ENCODE measurements at regions not wholly inside any gene's neighbourhood (a gene's known extent, or its start where the extent isn't known, plus 50 kb on each side); places are given as distances from the start of the nearest gene placed in this dataset.

GRCh38 chr11:129691142-129691541 lies 124.5 kb upstream of the TMEM45B start:
- TF ChIP-seq BACH2 (CRISPR knock-in tag; IDR thresholded peaks at IDR 0.05; ENCODE audit: borderline replicate concordance) (no peak), ZFP3 (CRISPR knock-in tag; IDR thresholded peaks at IDR 0.05) (no peak), ZNF565 (CRISPR knock-in tag; conservative IDR thresholded peaks at IDR 0.05; ENCODE audit: low read depth) (no peak), ZNF8 (CRISPR knock-in tag; IDR thresholded peaks at IDR 0.05) (no peak), CSRNP3 (CRISPR knock-in tag; IDR thresholded peaks at IDR 0.05) (no peak), PPARA (CRISPR knock-in tag; IDR thresholded peaks at IDR 0.05; ENCODE audit: borderline replicate concordance) (no peak), ARNTL (CRISPR knock-in tag; IDR thresholded peaks at IDR 0.05; ENCODE audit: borderline replicate concordance, low read depth) (no peak)
